IPS-NIHi7 (cell line): ENCODE measurements at regions not wholly inside any gene's neighbourhood (a gene's known extent, or its start where the extent isn't known, plus 50 kb on each side); places are given as distances from the start of the nearest gene placed in this dataset.

Experiments
- DNase-seq: peaks from one replicate; pipeline ENCODE4 v3.0.0; 2012; ENCODE audit warnings: mixed read lengths; ENCODE audit errors: extremely low spot score

GRCh38 chr3:116848248-116848829, 138.8 kb downstream of the TUSC7 start:
- DNase-seq, result no peak

DNA sequence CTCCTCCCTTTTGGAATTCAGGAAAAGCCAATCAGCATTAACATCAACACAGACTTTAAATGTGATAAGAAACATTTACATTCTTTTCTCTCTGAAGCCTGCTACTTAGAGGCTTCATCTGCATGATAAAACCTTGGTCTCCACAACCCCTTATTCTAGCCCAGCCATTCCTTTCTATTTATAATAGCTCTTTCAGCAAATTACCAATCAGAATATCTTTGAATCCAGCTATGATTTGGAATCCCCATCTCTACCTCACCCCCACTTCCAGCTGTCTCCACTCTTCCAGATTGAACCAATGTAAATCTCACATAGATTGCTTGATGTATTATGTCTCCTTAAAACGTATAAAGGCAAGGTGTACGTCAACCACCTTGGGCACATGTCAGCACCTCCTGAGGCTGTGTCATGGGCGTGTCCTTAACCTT, 139.7 kb downstream of the TUSC7 start:
- no peak for DNase-seq

GRCh38 chr3:116852803-116853202, 143.2 kb downstream of the TUSC7 start:
- DNase-seq, result no peak

DNA sequence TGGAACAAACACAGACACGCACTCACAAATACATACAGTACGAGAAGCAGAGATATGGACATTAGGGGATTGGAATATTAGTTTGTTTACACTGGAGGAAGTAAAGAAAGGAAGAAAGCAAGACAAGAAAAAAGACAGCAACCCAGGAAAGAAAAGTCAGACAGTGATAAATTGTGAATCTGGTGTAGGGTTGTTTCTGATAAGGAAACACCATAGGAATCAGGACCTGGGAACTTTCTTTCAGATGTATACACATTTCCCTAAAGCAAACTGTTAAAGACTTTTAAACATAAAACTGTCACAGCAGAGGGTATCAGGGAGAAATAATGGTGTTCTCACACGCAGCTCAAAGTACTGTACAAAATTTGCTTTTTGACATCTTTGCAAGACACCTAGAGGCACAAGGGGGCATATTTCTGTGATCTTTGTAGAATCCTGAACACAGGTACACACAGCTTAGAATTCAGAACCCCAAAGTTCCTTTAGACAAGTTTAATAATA, 153.7 kb downstream of the TUSC7 start:
- no peak for DNase-seq

GRCh38 chr3:116863822-116864589, 154.4 kb downstream of the TUSC7 start:
- peak; percentile 49 for DNase-seq

GRCh38 chr3:116864590-116864927, 155.0 kb downstream of the TUSC7 start:
- no peak for DNase-seq

- DNase-seq, result no peak
These were observed 160.8 kb downstream of the TUSC7 start for GRCh38 chr3:116870379-116870778.

- DNase-seq, result no peak
These were observed 162.3 kb downstream of the TUSC7 start for GRCh38 chr3:116871905-116872304.

GRCh38 chr3:116872688-116873087, 163.1 kb downstream of the TUSC7 start:
- no peak for DNase-seq

GRCh38 chr3:116873142-116873541, 163.6 kb downstream of the TUSC7 start:
- no peak for DNase-seq

DNA sequence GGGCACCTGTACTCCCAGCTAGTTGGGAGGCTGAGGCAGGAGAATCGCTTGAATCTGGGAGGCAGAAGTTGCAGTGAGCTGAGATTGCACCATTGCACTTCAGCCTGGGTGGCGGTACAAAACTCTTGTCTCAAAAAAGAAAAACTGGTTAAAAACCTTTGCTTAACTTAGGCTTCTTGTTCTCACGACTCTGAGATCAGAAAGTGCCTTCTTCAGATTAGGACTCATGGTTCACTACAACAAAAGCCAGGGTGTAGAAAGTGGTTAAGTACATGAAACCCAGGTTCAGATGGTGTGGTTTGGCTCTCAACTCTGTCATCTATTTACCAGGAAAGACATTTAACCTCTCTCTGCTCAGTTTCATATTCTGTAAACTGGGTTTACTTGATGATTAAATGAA, 168.4 kb downstream of the TUSC7 start:
- DNase-seq, result no peak

- DNase-seq, result no peak
These were observed 176.8 kb downstream of the TUSC7 start for GRCh38 chr3:116886202-116886893.

DNA sequence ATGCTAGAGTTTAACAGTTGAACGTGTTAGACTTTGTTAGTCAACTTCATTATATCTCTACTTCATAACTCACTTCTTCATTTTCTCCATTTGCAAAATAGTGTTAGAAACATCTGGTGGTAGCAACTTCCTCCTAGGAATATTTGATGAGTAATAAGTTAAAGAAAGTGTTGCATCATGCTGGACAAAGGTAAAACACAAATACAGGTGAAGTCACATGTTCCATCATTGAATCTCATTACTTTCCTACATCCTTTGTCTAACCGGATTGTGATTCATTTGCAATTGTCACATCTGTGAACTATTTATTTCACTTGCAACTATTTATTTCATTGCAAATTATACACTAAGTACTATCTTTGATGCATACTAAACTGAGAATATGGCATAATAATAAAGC, 186.5 kb downstream of the TUSC7 start:
- no peak for DNase-seq

DNA sequence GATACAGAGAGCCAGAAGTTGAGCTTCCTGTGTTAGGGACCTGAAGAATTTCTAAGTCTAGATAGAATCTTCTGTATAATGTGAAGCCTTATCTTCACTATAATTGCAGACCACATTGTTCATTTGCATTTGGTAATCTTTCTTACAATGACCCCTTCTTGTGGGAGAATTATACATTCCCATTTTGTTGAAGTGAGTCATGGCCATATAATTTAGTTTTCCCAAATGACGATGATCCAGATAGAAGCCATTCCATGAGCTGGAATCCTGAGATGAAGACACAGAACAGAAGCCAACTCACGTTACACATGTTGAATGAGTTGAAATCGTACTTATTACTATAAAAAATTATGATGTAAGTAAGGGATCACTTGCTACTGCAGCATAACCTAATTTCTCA, 187.8 kb downstream of the TUSC7 start:
- DNase-seq, result no peak

DNA sequence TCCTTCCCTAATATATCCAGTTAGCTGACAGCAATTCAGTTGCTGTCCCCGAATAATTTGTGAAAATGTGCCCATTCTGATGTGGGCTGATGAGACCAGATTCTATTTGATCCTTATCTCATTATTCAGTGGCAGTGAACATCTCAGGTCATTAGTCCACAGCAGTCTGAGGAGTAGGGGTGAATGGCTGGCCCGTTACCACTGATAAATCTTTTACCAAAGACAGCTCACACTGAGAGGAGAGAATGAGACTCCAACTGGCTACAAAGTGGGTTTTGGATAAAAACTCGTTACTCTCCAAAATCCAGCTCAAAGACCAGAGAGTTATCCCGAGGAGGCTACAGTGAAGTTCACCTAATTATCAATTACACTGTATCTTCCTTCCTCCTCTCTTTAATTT, 189.7 kb downstream of the TUSC7 start:
- DNase-seq, result no peak

GRCh38 chr3:116905334-116905733, 195.8 kb downstream of the TUSC7 start:
- no peak for DNase-seq

- no peak for DNase-seq
These were observed 196.2 kb downstream of the TUSC7 start for GRCh38 chr3:116905794-116906193.

GRCh38 chr3:116912116-116912515, 202.5 kb downstream of the TUSC7 start:
- DNase-seq, result no peak

- no peak for DNase-seq
These were observed 204.4 kb downstream of the TUSC7 start for GRCh38 chr3:116914004-116914403.

DNA sequence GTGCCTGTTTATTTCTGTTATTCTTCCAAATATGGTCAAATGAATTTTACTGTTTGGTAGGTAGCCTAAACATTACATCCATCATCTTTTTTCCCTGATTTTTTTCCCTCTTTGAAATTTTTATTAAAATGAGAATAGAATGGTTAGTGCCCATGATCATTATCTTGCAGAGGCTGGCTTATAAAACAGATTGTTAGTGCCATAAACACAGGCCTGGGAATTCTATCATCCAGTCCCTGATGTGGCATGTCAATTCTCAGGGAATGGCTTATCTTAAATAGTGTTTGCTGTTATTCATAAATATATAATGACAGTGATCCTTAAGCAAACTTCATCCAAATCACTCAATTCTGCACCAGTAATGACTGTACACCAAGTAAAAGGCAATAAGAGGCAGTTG, 207.3 kb downstream of the TUSC7 start:
- DNase-seq, result no peak

DNA sequence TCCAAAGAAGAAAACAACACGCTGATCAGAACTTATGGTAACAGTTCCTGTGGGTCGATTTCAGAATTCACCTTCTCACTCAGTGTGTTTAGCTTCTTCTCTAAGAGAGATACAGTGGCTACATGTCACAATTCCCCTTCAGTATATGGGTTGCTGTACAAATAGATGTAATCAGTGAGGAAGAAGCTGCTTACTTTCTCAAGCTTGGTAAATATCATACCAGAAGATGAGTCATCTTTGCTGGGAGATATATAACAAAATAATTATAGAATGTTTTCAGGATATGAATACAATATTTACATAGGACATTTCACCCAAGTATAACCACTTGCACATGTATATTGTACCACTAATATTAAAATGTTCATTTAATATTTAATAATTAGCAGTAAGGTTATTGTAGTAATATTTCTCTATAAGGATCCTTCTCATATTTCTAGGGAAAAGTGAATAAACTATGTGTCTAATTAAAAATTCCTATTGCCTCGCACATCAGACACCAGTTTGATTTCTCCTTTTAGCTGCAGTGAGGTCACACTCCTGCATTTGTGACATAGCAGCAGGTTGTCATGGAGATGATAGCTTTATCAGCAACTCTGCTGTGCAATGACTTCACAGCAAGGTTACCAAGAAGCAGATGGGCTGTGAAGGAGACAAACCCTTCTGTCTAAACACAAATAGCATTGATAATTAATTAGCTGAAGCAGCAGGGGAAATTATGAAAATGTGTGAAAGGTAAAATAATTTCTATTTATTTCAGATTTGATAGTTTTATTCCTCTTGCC, 211.4 kb downstream of the TUSC7 start:
- no peak for DNase-seq

- no peak for DNase-seq
These were observed 218.3 kb downstream of the TUSC7 start for GRCh38 chr3:116927918-116928317.
